PC-9 (cell line): ENCODE measurements at regions not wholly inside any gene's neighbourhood (a gene's known extent, or its start where the extent isn't known, plus 50 kb on each side); places are given as distances from the start of the nearest gene placed in this dataset.

Experiments used
- EZH2 ChIP-seq: fragments of 200-600 bp; sonication (generic); IDR thresholded peaks from 2 replicates; pipeline ENCODE4 v1.8.0; 2017; ENCODE audit warnings: antibody characterized with exemption, low read depth
- TF ChIP-seq, protein P1 (sequence below): fragments of 200-600 bp; sonication (generic); conservative IDR thresholded peaks from 2 replicates; pipeline ENCODE4 v1.6.1; 2017; ENCODE audit warnings: mixed run types, antibody characterized with exemption, mild to moderate bottlenecking, moderate library complexity

DNA sequence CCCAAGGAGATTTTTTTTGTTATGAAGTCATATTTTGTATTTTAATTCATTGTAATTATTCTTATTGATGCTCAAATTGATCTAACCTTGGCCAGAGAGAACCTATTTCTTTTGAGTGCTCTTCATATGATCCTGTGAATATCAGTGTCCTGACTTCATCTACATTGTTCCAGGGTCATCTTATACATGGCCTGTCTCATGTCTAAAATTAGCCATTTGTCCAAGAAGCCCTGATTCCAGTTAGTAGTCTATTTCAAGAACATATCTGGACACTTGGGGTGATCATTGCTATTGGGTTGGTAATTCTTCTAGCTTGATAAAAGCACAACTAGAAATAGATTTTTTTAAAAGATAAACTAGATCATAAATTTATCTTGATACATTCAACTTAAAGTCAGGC lies 266.2 kb downstream of the SPRY1 start:
- TF ChIP-seq, protein P1, sequence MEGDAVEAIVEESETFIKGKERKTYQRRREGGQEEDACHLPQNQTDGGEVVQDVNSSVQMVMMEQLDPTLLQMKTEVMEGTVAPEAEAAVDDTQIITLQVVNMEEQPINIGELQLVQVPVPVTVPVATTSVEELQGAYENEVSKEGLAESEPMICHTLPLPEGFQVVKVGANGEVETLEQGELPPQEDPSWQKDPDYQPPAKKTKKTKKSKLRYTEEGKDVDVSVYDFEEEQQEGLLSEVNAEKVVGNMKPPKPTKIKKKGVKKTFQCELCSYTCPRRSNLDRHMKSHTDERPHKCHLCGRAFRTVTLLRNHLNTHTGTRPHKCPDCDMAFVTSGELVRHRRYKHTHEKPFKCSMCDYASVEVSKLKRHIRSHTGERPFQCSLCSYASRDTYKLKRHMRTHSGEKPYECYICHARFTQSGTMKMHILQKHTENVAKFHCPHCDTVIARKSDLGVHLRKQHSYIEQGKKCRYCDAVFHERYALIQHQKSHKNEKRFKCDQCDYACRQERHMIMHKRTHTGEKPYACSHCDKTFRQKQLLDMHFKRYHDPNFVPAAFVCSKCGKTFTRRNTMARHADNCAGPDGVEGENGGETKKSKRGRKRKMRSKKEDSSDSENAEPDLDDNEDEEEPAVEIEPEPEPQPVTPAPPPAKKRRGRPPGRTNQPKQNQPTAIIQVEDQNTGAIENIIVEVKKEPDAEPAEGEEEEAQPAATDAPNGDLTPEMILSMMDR: no peak
- no peak for TF ChIP-seq EZH2
